NT2/D1 (cell line): ENCODE measurements at regions not wholly inside any gene's neighbourhood (a gene's known extent, or its start where the extent isn't known, plus 50 kb on each side); places are given as distances from the start of the nearest gene placed in this dataset.

ENCODE experiments used
- DNase-seq: peaks from one replicate; pipeline ENCODE4 v3.0.0-alpha.2; 2011; ENCODE audit warnings: low read depth, low spot score
- H3K27me3 ChIP-seq: 2 replicates; pipeline ENCODE4 v1.6.0; 2011; ENCODE audit warnings: mild to moderate bottlenecking; ENCODE audit not compliant: insufficient read length, insufficient read depth
- H3K36me3 ChIP-seq: 2 replicates; pipeline ENCODE4 v1.6.1; 2011; ENCODE audit warnings: mild to moderate bottlenecking, low read length, mixed read lengths; ENCODE audit not compliant: insufficient read depth, insufficient read length
- H3K4me1 ChIP-seq: 2 replicates; pipeline ENCODE4 v1.5.1; 2011; ENCODE audit not compliant: insufficient read depth, insufficient read length
- H3K4me3 ChIP-seq: 2 replicates; pipeline ENCODE4 v1.5.1; 2011; ENCODE audit warnings: low read depth; ENCODE audit not compliant: insufficient read length
- H3K9ac ChIP-seq: 2 replicates; pipeline ENCODE4 v1.6.0; 2011; ENCODE audit warnings: low read depth; ENCODE audit not compliant: insufficient read length
- H3K9me3 ChIP-seq: 2 replicates; pipeline ENCODE4 v1.5.1; 2011; ENCODE audit warnings: mild to moderate bottlenecking, low read length; ENCODE audit not compliant: insufficient read depth
- SUZ12 ChIP-seq: IDR thresholded peaks from 2 replicates; pipeline ENCODE4 v1.6.1; 2011; ENCODE audit not compliant: insufficient read length, insufficient read depth; ENCODE audit errors: extremely low read depth
- YY1 ChIP-seq: IDR thresholded peaks from 2 replicates; pipeline ENCODE4 v1.6.1; 2011; ENCODE audit not compliant: insufficient read length, insufficient read depth
- ZNF274 ChIP-seq: IDR thresholded peaks from 2 replicates; pipeline ENCODE4 v1.6.1; 2011; ENCODE audit warnings: mild to moderate bottlenecking, low read depth, low read length

GRCh38 chr6:106872049-106872448 lies 102.5 kb downstream of the CD24 start:
- Histone ChIP-seq H3K9me3 (peaks cover 35% of the 10 kb centered on the region; the same call in 1 of the 2 replicates), H3K4me3 (no peak overlapping the region), H3K9ac (no peak overlapping the region), H3K36me3 (no peaks in the 10 kb centered on the region), H3K4me1 (no peaks in the 10 kb centered on the region), H3K27me3 (no peaks in the 10 kb centered on the region)
- no peak for DNase-seq
- TF ChIP-seq SUZ12, result no peak
- no peak for TF ChIP-seq YY1
- no peak for TF ChIP-seq ZNF274

DNA sequence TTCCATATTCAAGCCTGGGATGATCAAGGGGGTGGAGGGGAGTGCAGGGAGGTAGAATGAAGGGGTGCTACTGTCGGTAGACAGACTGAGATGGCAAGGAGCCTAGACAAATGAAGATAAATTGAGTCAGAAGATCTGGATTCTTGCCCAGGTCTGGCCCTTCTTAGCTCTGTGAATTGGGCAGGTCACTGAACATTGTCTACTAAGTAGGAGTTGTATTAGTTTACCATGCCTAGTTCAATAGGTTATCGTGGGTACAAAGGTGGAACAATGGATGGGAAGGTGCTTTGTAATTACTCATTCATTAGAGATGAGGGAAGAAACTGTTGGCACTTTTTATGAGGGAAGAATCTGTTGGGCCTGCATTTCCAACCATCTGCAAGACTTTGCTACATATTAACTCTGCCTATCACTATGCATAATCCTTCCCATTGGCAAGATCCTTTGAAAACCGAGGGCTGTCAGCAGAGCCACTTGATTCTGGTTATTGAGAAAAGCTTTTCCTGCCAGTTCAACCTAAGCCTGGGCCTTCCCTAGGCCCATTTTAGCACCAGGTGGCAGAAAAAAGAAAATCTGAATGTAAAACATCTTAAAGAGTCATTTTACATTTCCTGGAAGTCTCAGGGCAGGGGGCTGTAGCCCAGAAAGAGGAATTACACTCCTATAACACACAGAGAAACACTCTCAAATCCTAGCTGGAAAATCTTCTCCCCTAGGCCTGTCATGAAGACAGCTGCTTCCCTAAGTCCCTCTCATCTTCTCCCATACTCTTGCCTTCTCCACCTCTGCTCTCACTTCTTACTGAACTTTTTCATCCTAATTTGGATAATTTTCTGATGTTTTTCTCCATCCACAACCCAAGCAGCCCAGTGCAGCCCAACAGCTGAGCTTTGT lies 103.5 kb downstream of the CD24 start:
- Histone ChIP-seq H3K27me3 (no peaks in the 10 kb centered on the region), H3K4me3 (no peak overlapping the region), H3K36me3 (no peaks in the 10 kb centered on the region), H3K9ac (no peak overlapping the region), H3K4me1 (no peaks in the 10 kb centered on the region), H3K9me3 (peaks cover 40% of the 10 kb centered on the region; the same call in 1 of the 2 replicates)
- DNase-seq, result no peak
- TF ChIP-seq SUZ12, result no peak
- TF ChIP-seq ZNF274, result no peak
- TF ChIP-seq YY1, result no peak

DNA sequence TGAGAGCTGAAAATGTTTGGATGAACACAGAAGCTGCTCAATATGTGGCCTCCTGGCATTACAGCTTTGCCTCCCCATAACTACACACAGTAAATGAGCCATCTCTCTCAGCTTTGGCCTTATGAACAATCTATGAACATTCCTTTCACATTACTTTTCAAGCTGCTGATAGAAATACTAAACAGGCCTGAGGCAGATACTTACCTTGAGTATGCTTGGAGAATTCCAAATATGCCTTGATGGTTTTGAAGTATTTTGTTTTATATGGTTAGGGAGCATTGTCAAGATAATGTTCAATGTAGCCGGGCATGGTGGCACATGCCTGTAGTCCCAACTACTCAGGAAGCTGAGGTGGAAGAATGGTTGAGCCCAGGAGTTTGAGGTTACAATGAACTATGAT lies 104.5 kb downstream of the CD24 start:
- Histone ChIP-seq H3K36me3 (no peaks in the 10 kb centered on the region), H3K27me3 (no peaks in the 10 kb centered on the region), H3K4me1 (no peaks in the 10 kb centered on the region), H3K4me3 (no peak overlapping the region), H3K9ac (no peak overlapping the region), H3K9me3 (peaks cover 36% of the 10 kb centered on the region; the same call in 1 of the 2 replicates)
- no peak for DNase-seq
- no peak for TF ChIP-seq ZNF274
- no peak for TF ChIP-seq SUZ12
- no peak for TF ChIP-seq YY1

GRCh38 chr6:106869203-106869602 lies 105.3 kb downstream of the CD24 start:
- no peak for DNase-seq
- no peaks in the 10 kb centered on the region for H3K27me3 ChIP-seq
- H3K4me3 ChIP-seq, result no peak overlapping the region
- H3K9me3 ChIP-seq, result peaks cover 30% of the 10 kb centered on the region; the same call in 1 of the 2 replicates
- no peak overlapping the region for H3K9ac ChIP-seq
- H3K36me3 ChIP-seq, result no peaks in the 10 kb centered on the region
- TF ChIP-seq YY1 (no peak), SUZ12 (no peak), ZNF274 (no peak)
- H3K4me1 ChIP-seq, result no peaks in the 10 kb centered on the region

- no peak overlapping the region for H3K9ac ChIP-seq
- H3K4me1 ChIP-seq, result no peaks in the 10 kb centered on the region
- H3K9me3 ChIP-seq, result peaks cover 45% of the 10 kb centered on the region; the same call in 1 of the 2 replicates
- no peaks in the 10 kb centered on the region for H3K27me3 ChIP-seq
- no peaks in the 10 kb centered on the region for H3K36me3 ChIP-seq
- DNase-seq, result peak; percentile 28
- no peak overlapping the region for H3K4me3 ChIP-seq
- TF ChIP-seq ZNF274, result no peak
Observed at GRCh38 chr6:106866875-106867658, 107.5 kb downstream of the CD24 start.

- H3K27me3 ChIP-seq, result no peaks in the 10 kb centered on the region
- no peak overlapping the region for H3K4me3 ChIP-seq
- TF ChIP-seq ZNF274, result no peak
- TF ChIP-seq YY1, result no peak
- TF ChIP-seq SUZ12, result no peak
- H3K36me3 ChIP-seq, result no peaks in the 10 kb centered on the region
- no peaks in the 10 kb centered on the region for H3K4me1 ChIP-seq
- DNase-seq, result no peak
- H3K9me3 ChIP-seq, result peaks cover 49% of the 10 kb centered on the region; the same call in 1 of the 2 replicates
- no peak overlapping the region for H3K9ac ChIP-seq
Observed at GRCh38 chr6:106862858-106863257, 111.7 kb downstream of the CD24 start.

DNA sequence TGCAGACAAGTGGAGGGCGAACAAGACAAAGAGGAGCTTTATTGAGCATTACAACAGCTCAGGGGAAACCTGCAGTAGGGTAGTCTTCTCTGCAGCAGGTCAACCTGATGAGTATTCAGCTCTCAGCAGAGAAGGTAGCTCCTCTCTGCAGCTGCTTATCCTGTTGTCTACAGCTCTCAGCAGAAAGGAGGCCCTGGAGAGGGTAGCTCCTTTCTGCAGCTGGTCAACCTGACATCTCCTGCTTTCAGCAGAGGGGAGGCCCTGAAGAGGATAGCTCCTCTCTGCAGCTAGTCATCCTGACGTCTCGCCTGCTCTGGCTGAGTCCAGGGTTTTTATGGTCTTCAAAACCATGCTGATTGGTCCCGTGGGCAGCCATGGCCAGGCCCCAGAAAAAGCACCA lies 113.6 kb downstream of the CD24 start:
- no peaks in the 10 kb centered on the region for H3K4me1 ChIP-seq
- H3K36me3 ChIP-seq, result no peaks in the 10 kb centered on the region
- TF ChIP-seq YY1 (no peak), SUZ12 (no peak), ZNF274 (no peak)
- H3K9me3 ChIP-seq, result peaks cover 38% of the 10 kb centered on the region; the same call in 1 of the 2 replicates
- H3K27me3 ChIP-seq, result no peaks in the 10 kb centered on the region
- no peak overlapping the region for H3K9ac ChIP-seq
- DNase-seq, result no peak
- H3K4me3 ChIP-seq, result no peak overlapping the region
